ENCODE measurements at regions not wholly inside any gene's neighbourhood (a gene's known extent, or its start where the extent isn't known, plus 50 kb on each side); places are given as distances from the start of the nearest gene placed in this dataset.

DNA sequence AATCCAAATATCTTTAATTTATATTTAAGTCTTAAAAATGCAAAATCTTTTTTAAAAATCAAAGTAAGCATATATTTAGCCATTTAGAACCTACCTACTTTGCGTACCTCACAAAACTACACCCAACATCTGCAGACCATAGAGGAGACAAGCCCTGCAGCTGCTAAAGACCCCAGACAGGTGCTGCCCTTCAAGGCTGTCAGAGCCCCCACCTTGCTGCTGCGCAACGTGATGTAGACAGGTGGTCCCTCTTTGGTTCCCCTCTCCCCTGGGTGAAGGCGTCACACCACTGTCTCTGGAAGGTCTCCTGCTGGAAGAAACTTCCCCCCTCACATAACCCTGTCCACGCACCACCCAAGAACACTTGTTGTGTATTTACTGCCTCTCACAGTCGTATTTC is 204.5 kb downstream of the ARRDC4 start:
- TF ChIP-seq, protein P1, sequence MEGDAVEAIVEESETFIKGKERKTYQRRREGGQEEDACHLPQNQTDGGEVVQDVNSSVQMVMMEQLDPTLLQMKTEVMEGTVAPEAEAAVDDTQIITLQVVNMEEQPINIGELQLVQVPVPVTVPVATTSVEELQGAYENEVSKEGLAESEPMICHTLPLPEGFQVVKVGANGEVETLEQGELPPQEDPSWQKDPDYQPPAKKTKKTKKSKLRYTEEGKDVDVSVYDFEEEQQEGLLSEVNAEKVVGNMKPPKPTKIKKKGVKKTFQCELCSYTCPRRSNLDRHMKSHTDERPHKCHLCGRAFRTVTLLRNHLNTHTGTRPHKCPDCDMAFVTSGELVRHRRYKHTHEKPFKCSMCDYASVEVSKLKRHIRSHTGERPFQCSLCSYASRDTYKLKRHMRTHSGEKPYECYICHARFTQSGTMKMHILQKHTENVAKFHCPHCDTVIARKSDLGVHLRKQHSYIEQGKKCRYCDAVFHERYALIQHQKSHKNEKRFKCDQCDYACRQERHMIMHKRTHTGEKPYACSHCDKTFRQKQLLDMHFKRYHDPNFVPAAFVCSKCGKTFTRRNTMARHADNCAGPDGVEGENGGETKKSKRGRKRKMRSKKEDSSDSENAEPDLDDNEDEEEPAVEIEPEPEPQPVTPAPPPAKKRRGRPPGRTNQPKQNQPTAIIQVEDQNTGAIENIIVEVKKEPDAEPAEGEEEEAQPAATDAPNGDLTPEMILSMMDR (IDR thresholded peaks at IDR 0.05): no peak
- TF ChIP-seq POLR2A (IDR thresholded peaks at IDR 0.05): no peak

Data from esophagus squamous epithelium (tissue), 4 donors.